SHP77 (cell line): ENCODE measurements at regions not wholly inside any gene's neighbourhood (a gene's known extent, or its start where the extent isn't known, plus 50 kb on each side); places are given as distances from the start of the nearest gene placed in this dataset.
A peak's percentile ranks its signal among the peaks of the same experiment; 100 is the strongest.

Source experiments
- DNase-seq, 2 experiments: peaks; one replicate each; lab custom pipeline; 2025; lab: John Stamatoyannopoulos, UW

- no peak for DNase-seq
Measured at GRCh38 chr6:23419046-23419445, 707.0 kb upstream of the NRSN1 start.

DNA sequence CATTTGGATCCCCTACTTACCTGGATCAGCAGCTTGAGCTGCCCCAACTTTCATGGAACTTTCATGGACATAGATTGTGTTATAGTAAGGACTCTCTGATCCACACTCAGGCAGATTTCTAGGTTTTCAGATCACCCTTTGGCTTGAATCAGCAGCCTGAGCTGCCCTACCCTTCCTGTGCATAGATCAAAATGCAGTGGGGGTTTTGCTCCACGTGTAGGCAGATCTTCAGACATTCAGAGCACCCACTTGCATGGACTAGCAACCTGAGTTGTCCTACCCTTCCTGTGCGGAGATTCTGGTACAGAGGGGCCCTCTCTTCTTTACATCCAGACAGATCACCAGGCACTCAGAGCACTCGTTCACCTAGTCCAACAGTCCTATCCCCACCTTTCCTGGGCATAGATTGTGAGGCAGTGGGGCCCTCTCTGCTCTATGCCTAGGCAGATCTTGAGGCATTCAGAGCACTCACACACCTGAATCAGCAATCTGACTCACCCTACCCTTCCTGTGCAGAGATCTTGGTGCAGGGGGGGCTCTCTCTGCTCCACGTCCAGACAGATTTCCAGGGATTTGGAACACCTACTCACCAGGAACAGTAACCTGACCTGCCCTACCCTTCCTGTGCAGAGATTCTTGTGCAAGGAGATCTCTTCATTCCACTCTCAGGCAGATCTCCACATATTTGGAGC lies 705.2 kb upstream of the NRSN1 start:
- no peak for DNase-seq

- DNase-seq = no peak
Measured at GRCh38 chr6:23424584-23424983, 701.4 kb upstream of the NRSN1 start.

- no peak for DNase-seq
Measured at GRCh38 chr6:23435126-23435525, 690.9 kb upstream of the NRSN1 start.

DNA sequence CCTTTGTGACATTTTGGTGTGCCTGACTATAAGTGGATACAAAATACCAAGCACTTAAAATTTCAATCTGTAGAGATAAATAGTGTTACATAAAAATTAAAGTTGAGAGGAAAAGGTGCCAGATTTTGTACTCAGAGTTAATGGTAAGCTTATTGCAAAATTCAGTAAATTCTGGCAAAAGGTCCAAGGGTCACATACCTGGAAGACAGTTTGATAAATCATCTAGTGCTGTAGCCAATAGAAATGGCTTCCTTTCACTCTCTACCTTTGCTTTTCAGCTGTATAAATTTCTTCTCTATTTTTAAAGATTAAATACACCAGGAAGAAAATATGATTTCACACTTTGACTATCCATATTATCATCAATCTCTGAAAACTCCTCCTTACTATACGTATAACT lies 690.2 kb upstream of the NRSN1 start:
- DNase-seq = no peak

DNA sequence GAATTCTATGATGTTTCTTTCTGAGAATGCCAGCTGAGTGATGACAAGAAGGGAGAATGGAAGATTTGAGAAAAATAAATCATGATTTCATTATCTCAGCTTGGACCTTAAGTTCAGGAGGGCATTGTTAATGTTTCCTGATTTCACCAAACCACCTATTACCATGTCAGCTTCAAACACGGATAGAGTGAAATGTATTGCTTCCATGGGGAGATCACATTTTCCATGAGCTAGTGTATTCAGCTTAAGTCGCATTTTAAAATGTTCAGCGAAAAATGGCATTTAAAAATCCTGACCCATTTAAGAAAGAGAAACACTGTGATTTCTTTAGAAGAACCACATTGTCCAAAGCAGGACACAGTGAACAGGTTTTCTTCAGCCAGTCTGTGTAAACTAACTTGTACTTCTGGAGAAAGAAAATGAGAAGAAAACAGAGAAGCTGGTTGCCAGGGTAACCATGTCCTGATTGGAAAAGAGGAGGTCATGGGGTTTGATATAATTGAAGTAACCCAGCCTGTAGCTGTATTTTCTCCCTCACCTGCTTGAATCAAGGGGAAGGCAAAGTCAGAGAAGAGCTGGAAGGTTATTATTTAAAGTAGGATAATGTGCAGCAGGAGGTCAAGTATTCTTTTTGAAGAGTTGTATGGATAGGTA lies 684.1 kb upstream of the NRSN1 start:
- DNase-seq = no peak

GRCh38 chr6:23445157-23445710 lies 680.8 kb upstream of the NRSN1 start:
- no peak for DNase-seq

- DNase-seq = peak in 1 of 2 experiments; percentile 20
Measured at GRCh38 chr6:23446469-23446967, 679.5 kb upstream of the NRSN1 start.

GRCh38 chr6:23447731-23448130 lies 678.3 kb upstream of the NRSN1 start:
- DNase-seq = no peak

DNA sequence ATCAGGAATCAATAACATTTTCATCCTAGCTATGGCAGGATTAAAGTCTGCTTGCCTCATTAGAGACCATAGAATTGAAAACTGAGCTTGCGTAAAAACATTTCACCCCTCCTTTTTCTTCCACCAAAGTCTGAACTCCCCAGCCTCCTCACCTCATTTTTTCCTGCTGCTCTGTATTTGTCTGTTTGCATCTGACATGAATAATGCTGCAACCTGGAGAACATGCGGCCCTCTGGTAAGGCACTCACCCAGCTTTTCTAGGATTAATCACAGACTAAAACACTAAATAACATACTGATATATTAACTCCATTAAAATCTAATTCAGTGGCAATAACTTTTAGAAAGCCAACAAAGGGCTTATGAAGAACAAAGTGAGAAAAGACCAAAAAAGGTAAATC lies 677.7 kb upstream of the NRSN1 start:
- no peak for DNase-seq

GRCh38 chr6:23454080-23454976 lies 671.7 kb upstream of the NRSN1 start:
- DNase-seq = no peak

GRCh38 chr6:23455754-23456153 lies 670.3 kb upstream of the NRSN1 start:
- no peak for DNase-seq

- no peak for DNase-seq
Measured at GRCh38 chr6:23456396-23456795, 669.6 kb upstream of the NRSN1 start.

DNA sequence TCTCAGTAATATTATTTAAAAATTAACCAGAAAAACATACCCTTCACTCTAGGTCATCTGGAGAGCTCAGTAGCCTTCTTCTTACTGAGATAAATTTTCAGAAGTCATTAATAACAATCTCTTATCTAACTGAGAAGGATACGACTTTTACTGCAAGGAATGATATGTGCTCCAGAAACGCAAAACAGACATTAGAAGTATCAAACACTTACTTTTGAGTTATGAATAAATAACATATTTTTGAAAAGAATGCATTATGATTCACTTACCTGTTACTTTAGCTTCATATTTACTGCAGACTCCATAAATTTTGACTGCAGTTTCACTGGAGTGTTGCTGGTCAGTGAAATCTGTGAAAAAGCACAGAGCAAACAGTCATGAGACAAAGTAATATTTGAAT lies 668.7 kb upstream of the NRSN1 start:
- DNase-seq = no peak

- DNase-seq = no peak
Measured at GRCh38 chr6:23465912-23466311, 660.1 kb upstream of the NRSN1 start.

DNA sequence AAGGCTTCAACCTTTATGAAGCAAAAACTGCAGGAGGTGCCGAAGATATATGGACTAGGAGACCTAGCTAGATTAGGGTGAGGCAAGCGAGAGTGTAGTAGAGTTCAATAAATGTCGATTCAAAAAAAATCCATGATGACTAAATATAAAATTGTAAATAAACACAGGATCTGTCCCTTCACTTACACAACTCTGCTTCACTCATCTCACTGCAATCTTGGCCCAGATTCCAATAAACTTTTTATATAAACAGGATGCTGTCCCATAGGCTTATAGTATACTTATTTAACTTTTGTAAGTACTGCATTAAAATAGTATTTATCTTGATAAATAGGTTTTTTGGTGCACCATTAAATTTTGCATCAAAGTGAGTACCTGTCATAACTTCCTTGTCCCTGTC lies 648.4 kb upstream of the NRSN1 start:
- no peak for DNase-seq

DNA sequence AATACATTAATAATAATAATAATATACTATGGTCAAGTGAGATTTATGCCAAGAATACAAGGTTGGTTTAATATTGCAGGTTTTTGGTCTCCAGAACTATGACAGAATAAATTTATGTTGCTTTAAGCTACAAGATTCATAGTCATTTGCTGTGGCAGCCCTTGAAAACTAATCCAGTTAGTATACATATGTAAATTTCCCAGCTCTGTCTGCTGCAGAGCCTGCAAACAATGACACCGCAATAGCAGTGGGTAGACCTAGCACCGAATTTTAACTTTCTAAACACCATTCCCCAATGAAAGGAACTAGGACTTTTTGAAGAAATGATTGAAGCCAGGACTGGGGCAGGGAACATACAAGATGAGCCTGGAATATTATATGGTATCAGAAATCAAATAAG lies 647.7 kb upstream of the NRSN1 start:
- DNase-seq = no peak

GRCh38 chr6:23483896-23484295 lies 642.1 kb upstream of the NRSN1 start:
- DNase-seq = no peak

DNA sequence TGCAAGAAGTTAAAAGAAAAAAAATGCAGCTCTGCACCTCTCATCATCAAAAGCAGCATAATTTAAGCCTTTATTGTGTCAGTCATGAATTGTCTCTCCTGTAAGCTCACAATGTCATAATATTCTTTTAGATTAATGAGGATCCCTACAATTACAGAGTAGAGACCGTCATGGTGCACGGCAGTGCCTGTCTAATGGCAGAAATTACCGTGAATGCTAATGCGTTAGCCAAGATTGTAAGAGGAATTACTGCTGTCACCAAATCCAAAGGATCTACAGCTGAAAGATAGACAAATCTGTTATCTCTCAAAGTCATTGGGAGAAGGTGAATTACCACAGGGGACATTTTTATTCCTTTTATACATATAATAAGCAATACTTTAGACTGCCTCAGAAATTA lies 631.6 kb upstream of the NRSN1 start:
- no peak for DNase-seq

DNA sequence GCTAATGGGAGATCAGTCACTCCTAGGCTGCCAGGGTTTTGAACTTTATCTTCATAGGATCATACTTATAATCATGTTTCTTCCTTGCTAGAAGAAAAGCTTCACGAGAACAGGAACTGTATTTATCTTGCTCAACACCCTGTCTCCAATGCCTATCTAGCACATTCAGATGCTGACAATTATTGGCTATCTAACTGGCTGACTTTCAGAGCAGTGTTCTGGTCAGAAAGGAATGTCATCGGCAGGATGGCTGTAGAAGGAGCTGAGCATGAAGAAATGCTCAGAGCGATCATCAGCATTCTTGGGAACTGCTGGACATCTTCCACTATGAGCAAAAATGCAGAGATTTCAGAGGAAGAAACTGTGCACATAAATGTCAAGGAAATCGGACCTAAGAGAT lies 628.0 kb upstream of the NRSN1 start:
- no peak for DNase-seq

- DNase-seq = peak in 1 of 2 experiments; percentile 2
Measured at GRCh38 chr6:23499549-23499948, 626.5 kb upstream of the NRSN1 start.

GRCh38 chr6:23503173-23503572 lies 622.8 kb upstream of the NRSN1 start:
- DNase-seq = no peak
